HG02885 (cell line): ENCODE measurements at regions not wholly inside any gene's neighbourhood (a gene's known extent, or its start where the extent isn't known, plus 50 kb on each side); places are given as distances from the start of the nearest gene placed in this dataset.
"Not testable (repeated sequence)": the region's sequence is repeated elsewhere in the genome, so short reads cannot be mapped to it uniquely, and the experiment has no call there.

Experiments used
- ATAC-seq: cut with Tn5 transposase; IDR thresholded peaks from one replicate; pipeline ENCODE4 v1.9.1; 2021; ENCODE audit warnings: mild to moderate bottlenecking; ENCODE audit not compliant: unreplicated experiment, poor library complexity

DNA sequence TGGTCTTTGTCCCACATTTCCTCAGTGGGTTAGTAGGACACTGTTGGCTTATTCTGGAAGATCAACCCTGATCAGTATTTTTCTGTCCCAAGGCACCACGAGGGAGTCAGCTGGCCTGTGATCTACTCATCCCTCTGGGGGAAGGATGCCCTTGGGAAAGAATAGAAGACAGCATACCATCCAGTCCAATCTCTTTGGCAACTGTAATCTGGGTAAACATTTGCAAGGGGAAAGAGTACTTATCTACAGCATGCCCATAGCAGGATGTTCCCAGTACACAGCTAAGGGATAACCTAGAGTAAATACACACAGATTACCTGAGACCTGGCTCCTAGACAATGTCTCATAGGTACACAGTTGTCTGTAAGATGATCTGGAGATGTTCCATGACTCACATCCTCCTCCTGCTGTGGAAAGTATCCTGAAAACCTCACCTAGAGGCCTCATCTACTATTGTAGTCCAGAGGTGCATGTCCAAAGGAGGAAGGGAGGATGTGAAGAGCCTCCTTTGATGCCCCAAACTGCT, 134.3 kb upstream of the VWC2 start:
- no peak for ATAC-seq

DNA sequence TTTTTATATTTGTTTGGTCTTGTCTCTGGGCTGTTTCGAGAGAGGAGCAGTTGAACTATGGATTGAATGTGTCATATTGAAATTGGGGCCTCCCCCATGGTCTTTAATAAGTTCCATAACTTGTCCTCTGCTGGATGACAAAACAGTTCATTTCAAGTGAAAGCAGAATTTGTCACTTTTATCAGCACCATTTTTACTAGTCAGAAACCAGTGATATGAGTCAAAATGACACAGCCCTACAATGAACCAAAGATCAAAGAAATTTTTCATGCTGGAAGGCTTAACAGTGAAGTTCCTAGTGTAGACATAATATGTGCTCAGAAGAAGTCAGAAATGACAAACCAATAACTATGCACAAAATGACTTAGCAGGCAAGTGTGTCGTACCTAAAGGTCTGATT, 133.6 kb upstream of the VWC2 start:
- ATAC-seq = peak; percentile 50

DNA sequence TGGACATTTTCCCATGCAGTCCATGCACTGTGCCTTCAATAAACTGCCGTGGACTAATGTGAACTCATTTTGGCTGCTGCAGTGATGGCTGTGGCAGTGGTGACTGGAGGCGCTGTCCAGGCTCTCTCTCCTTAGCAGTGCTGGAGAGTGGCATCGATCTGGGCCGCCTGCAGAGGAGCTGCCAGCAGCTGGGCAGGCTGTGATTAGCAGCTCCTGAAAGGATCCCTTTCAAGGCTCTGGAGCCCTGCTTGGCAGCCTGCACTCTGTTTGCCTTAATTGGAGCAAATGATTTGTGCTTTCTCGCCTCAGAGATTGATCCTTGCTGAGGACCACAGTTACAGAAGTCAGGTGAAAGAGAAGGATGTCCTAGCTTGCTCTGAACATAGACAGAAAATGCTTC, 130.1 kb upstream of the VWC2 start:
- ATAC-seq = no peak

DNA sequence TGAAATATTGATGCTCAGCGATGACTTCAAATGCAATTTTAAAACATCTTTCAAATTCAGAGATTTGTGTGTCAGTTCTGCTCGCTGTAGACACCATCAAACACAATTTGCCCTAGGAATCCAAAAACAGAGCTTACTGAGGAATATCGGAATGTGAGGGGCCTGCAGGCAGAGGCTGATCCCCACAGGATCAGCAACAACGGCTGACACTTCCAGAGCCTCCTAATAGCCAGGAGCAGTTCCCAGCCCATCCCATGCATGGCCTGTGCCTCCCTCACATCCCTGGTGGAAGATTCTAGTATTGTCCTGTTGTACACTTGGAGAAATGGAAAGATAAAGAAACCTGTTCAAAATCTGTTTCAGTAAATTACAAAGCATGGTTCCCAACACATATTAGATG, 129.7 kb upstream of the VWC2 start:
- no peak for ATAC-seq

DNA sequence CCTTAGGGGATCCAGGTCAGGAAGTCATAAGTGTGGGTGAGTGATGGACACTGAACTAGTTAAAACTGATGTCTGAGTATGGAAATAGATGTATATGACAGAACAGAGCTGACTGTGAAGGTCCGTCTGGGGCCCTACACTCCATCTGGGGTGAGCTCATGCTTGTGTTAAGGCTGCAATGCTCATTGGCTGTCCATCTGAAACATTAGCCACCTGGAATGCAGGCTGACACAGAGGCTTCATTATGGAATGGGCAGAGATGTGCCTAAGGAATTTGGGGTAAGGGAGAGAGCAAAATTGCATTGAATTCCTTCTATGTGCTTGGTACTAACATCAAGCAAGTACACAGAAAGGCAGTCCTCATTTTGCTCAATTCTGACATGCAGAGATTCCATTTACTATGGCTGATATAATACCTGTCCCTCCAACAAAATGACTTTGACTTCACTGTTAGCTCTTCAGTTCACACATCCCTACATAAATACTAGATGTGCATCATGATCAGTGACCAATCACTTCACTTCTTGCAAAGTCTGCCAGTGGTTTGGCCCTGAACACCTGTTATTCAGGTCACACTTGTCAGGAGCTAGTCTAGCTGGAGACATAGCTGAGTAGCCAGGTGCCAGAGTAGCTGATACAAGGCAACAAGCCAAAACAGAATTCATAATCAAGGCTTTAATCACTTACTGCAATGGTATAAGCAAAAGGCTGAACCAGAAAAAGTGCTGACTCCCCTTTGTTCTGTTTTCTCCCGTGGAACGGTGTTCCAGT, 128.9 kb upstream of the VWC2 start:
- ATAC-seq = no peak

DNA sequence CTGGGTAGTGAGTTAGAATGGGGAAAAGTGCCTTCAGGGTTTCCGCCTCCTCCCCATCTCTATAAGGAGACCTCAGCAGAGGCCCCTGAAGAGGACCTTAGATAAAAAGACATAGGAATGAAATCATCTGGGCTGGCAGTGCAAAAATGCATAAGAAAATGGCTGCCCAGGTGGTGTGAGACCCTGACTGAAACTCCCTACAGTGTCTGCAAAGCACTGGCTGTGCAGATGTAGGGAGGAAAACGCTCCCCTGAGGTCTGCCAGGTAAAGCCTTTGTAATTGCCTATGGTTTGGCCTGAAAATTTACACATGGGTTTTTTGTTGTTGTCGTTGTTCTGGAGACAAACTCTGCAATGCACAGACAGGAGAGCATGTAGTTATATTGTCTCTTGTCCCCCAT, 128.1 kb upstream of the VWC2 start:
- ATAC-seq = no peak

DNA sequence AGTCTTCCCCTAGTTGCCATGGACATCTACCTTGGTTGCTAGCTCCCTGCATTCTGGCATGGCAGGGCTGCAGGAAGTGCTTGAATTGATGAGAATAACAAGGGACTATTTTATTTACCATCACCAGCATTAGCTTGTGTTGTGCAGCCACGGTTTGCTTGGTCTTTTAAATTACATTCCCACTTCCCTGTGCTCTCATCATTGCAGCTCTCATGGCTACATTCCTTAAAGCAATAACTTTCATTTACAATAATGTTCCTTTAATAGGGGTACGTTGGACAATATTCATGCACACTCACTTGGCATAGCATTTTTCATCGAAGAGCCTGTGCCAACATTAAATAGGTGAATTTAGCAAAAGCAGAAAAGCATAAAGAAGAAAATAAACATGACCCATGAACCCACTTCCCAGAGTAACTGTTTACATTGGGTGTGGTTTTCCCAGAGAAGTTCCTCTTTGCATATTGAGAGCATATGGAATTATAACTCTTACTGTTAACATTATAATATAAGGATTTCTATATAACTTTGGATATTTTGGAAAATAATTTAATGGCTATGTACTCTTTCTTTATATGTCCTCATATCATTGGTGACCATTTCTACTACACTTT, 113.2 kb upstream of the VWC2 start:
- ATAC-seq = no peak

DNA sequence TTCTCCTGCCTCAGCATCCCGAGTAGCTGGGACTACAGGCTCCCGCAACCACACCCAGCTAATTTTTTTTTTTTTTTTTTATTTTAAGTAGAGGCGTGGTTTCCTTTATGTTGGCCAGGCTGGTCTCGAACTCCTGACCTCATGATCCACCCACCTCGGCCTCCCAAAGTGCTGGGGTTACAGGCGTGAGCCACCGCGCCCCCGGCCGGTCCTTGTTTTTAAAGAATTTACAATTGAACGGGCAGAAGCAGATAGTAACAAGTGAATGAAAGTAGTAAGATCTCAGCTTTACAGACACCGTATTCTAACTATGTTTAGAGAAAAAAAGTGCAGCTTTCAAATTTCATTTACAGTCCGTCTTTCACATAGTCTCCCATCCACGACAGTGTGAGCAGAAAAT, 112.5 kb upstream of the VWC2 start:
- ATAC-seq = no peak

DNA sequence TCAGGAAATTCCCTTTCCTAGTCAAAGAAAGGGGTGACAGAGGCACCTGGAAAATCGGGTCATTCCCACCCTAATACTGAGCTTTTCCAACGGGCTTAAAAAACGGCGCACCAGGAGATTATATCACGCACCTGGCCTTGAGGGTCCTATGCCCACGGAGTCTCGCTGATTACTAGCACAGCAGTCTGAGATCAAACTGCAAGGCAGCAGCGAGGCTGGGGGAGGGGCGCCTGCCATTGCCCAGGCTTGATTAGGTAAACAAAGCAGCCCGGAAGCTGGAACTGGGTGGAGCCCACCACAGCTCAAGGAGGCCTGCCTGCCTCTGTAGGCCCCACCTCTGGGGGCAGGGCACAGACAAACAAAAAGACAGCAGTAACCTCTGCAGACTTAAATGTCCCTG, 107.5 kb upstream of the VWC2 start:
- ATAC-seq = not testable (repeated sequence)

DNA sequence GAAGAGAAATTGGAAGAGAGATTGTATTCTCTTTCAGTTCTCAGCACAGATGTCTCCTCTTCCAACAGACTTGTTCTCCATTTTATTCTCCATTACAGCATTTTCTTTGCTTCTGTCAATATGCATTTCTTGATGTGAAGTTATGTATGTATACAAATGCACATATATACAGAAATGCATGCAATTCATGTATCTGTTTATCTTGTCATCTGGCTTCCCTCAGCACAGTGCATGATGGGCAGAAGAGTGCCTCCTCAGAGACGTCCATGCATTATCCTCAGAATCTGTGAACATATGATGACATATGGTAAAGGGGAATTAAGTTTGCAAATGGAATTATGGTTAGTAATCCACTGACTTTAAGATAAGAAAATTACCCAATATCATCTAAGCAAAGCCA, 106.7 kb upstream of the VWC2 start:
- ATAC-seq = no peak

DNA sequence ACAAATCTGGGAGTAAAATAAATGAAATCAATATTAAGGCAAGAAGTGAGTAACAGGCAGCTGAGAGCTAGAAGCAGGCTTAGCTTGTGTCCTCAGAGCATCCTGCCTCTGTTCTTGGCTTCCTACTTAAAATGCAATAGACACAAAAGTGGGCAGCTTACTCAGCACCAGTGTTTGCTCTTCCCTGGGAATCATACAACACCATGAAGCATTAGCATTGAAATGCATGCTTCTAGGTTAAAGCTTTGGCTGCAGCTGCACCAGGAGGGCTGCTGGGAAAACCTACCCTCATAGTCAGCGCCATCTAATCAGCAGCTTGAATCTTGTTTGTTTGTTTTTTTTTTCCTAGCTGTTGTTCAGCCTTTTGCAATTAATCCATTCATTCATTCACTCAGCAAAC, 104.2 kb upstream of the VWC2 start:
- no peak for ATAC-seq

DNA sequence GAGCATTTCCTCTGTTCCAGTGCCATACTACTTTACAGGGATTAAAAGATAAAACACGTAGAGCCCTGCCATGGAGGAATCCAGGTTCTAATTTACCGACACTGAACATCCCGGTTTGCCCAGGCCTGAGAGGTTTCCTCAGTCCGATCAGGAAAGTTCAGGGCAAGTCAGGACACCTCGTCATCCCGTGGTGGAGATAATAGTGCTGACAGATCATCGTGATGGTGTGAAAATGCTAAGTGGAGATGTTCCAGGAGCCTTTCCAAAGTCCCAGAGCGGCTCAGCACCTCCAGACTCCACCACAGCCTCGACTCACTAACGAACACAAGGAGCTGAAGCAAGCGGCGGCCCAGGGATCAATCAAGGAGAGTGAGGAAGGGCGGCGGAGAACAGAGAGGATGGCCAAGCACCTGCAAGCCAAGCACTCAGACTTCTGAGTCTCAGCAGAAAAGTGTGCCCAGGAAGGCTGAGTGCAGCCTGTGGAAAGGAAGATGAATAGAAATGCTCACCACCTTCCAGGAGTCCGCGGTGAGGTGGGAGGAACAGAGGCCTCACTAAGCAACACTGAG, 103.7 kb upstream of the VWC2 start:
- ATAC-seq = no peak

DNA sequence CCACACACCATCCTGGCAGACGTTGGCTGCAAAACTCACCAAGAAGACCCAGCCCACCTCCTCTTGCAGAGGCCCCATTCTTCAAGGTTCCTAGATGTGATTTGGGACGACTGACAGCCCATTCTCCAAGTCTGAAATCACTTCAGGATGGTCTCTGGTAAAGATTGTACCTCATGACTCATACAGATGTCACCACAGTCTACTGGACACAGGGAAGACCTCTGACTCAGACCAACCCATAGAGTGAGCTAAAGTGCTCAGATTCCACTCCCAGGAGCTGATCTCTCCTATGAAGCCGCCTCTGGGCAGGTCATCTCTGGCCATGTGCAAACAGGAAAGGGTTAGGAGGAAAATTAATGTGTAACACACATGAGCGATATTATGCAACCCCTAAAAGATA, 102.4 kb upstream of the VWC2 start:
- no peak for ATAC-seq

DNA sequence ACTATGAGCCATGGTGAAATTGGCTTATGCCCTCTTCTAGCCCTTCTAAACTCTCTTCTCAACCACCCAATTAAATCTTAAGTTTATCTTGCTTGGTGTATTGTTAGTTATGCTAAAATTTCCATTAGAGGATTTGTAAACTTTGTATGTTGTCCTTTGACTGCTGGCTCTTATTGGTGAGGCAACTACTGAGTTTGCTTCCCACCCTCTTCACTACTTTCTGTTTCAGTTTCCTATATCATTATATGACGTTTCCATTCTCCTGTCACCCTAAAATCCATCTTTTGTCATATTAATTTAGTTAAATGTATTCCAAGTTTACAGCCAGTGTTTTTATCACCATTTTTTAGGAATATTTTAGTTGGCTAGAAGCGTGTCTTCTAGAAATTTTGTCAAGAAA, 80.9 kb upstream of the VWC2 start:
- ATAC-seq = no peak

DNA sequence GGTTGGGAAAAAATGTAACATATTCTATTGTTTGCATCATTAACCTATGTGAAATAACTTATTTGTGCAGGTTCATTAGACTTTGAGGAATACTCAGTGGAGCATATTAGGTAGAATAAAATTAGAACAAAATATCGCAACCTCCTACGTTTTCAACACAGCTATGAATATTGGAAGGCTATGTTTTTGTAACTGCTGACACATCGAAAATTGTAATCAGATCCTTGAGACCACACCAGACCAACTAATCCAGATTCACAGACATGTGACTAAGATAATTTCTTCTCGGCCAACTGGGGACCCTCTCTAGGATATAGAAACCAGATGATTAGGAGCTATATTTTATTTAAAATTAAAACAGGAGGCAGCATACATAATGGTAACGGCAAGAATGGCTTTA, 77.5 kb upstream of the VWC2 start:
- ATAC-seq = no peak

DNA sequence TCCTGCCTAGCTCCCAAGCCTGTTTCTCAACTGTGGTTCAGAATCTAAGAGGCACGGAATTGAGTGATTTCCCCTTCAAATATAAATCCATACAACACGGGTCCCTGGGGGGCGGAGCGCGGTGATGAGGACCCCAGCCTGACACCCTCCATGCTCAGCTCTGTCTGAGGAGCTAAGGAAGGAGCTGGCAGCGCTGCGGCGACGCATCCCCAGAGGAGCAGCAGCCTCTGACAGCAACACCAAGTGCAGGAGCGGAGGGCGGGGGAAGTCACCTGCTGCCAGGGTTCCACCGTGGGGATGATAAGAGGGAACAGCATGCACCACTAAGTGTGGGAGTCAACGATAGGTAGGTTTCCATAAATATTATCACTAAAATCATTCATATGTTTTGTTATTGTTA, 72.6 kb upstream of the VWC2 start:
- ATAC-seq = no peak

DNA sequence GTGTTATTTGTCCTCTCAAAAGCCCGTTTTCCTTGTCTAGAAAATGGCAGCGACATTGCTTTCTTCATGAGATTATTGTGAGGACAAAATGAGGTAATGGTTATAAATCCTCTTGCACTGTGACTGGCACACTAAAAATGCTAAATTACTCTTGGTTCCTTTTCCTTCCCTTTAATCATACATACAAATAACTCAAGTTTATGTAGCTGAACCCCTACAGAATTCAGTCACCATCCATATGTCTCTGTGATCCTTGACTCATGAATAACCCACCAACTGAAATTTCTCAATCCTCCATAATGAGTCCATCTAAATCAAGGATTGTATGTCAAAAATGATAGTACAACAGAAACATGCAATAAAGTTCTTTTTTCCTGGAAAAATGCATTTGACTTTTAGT, 71.3 kb upstream of the VWC2 start:
- no peak for ATAC-seq

DNA sequence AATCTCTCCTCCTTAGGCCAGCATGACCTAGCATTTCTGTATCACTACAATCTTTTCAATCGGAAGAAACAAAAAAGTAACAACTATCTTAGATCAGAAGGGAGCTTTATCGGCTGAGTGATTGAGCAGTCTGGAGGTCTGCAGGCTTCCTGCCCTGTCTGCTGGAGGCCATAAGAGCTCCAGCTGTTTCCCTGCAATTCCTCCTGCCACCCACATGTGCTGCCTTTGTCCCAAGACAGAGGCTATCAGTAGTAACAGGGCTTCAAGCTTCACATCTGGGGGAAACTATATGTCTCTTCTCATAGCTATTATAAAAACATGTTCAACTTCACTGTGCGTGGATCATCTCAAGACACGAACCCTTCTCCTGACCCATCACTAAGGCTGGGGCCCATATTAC, 70.1 kb upstream of the VWC2 start:
- ATAC-seq = no peak

DNA sequence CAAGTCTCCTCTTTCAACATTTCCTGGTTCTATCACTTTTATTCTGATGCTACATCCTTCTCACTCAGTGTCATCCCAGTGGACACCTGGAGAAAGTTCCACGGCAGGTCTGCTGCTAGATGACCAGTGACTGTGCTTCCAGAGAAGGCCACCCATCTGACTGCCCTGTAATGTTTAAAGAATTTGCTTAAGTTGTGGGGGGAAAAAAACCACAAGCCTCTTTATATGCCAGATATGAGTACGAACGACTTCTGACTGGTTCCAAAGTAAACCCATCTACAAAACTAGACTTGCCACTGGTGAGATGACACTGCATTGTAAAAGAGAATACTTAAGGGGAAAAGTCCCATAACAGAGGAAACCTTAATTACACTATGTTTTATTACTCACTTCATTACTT, 69.6 kb upstream of the VWC2 start:
- no peak for ATAC-seq

DNA sequence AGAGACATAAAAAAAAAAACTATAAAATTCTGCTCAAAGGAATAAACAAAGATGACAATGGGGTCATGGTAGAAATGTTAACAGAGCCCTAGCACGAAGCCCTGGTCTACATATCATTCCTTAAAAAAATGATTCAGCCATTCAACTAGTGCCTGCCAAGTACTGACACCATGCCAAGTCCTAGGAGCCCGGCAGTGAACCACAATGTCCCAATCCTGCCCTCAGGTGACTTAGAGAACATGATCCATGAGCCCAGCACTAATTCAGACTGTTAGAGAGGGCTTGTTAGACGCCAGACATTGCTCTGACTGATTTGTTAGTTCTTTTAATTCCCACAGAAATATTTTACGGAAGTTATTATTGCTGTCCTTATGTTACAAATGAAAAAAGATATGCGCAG, 67.3 kb upstream of the VWC2 start:
- ATAC-seq = no peak

DNA sequence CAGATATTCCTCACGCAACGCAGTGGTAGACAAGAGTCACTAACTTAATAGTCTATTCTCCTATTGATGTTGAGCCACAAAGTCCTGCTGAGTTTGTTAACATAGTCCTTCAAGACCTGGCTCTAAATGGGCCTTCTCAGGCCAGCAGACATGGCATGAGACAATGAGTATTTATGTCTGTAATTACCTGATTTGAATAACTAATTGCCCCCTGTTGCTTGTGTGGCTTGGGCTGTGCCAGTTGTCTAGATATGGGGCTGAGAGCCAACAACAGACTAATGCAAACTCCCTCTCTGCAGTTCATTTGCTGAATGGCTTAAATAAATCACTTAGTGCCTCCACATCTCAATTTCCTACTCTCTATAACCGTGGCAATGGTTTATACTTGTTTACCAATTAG, 65.5 kb upstream of the VWC2 start:
- no peak for ATAC-seq

DNA sequence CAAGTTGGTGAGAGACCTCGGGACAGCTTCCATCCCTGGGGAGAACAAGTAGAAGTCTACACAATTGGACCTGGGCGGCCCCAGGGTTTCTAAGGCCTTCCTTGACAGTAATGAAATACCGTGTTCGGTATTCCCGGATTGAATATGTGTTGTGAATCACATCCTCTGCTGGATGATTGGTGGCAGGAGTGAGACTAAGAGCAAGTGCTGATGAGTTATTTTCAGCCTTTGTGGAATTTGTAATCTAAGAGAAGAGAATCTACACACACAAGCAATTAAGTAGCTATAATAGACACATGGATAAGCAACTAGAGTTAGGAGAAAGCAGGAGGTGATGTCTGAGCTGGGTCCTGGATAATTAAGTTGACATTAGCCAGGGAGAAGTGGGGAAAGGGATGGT, 64.8 kb upstream of the VWC2 start:
- no peak for ATAC-seq
